HEK293 (cell line): ENCODE measurements at regions not wholly inside any gene's neighbourhood (a gene's known extent, or its start where the extent isn't known, plus 50 kb on each side); places are given as distances from the start of the nearest gene placed in this dataset.

Source experiments
- CTCF ChIA-PET: fragments of 350-600 bp; formaldehyde crosslinking; extraction: SDS; loops from one replicate; lab custom pipeline; 2021; ENCODE audit warnings: antibody characterized with exemption; lab: Yijun Ruan, JAX
- POLR2A ChIA-PET: fragments of 300-600 bp; formaldehyde crosslinking; extraction: SDS; loops from one replicate; lab custom pipeline; 2020; ENCODE audit warnings: antibody characterized with exemption, inconsistent platforms; lab: Yijun Ruan, JAX
- H3K27ac ChIP-seq: fragments of 200-500 bp; sonication (Bioruptor generic); 2 replicates; pipeline ENCODE4 v1.5.1; 2014; ENCODE audit warnings: low read depth, low read length, control low read depth, inconsistent platforms; ENCODE audit errors: extremely low read depth
- H3K36me3 ChIP-seq, 2 experiments: fragments of 200-500 bp in 1 of 2; sonication (Bioruptor generic) in 1 of 2; 1 replicate in 1 of 2; 2 replicates in 1 of 2; pipeline ENCODE4 v1.5.1; 2014 to 2017; ENCODE audit warnings: inconsistent platforms in 2 of 2, low read length in 2 of 2; ENCODE audit not compliant: control insufficient read depth in 2 of 2, insufficient read depth in 1 of 2
- H3K4me1 ChIP-seq: fragments of 200-500 bp; sonication (Bioruptor generic); 2 replicates; pipeline ENCODE4 v1.5.1; 2014; ENCODE audit warnings: mild to moderate bottlenecking, low read length, inconsistent platforms; ENCODE audit not compliant: control insufficient read depth, insufficient read depth
- H3K4me3 ChIP-seq: 2 replicates; pipeline ENCODE4 v1.5.1; 2011; ENCODE audit warnings: low read depth, mild to moderate bottlenecking, control low read depth, low read length, moderate library complexity
- H3K9me3 ChIP-seq: fragments of 200-500 bp; sonication (Bioruptor generic); 2 replicates; pipeline ENCODE4 v1.5.1; 2014; ENCODE audit warnings: low read depth, low read length, inconsistent platforms; ENCODE audit not compliant: control insufficient read depth, insufficient read depth
- AEBP2 ChIP-seq: fragments of 450-650 bp; formaldehyde crosslinking; IDR thresholded peaks from 2 replicates; pipeline ENCODE4 v1.5.1; 2016; ENCODE audit warnings: missing biosample characterization, missing genetic modification characterization, borderline replicate concordance
- EGR2 ChIP-seq: fragments of 450-650 bp; formaldehyde crosslinking; IDR thresholded peaks from 2 replicates; pipeline ENCODE4 v1.5.1; 2016; ENCODE audit warnings: low read depth, missing biosample characterization, missing genetic modification characterization
- HOXC10 ChIP-seq: sonication (generic); formaldehyde crosslinking; IDR thresholded peaks from 2 replicates; pipeline ENCODE4 v1.8.1; 2023; ENCODE audit warnings: mild to moderate bottlenecking, missing genetic modification reagents
- IKZF3 ChIP-seq: fragments of 450-650 bp; IDR thresholded peaks from 2 replicates; pipeline ENCODE4 v1.5.0; 2018; ENCODE audit warnings: missing biosample characterization, mild to moderate bottlenecking, missing genetic modification characterization, moderate library complexity
- KLF9 ChIP-seq: fragments of 450-650 bp; formaldehyde crosslinking; IDR thresholded peaks from 2 replicates; pipeline ENCODE4 v1.5.1; 2016; ENCODE audit warnings: missing biosample characterization, missing genetic modification characterization, low read depth
- PATZ1 ChIP-seq: fragments of 450-650 bp; formaldehyde crosslinking; IDR thresholded peaks from 2 replicates; pipeline ENCODE4 v1.5.1; 2016; ENCODE audit warnings: missing biosample characterization, missing genetic modification characterization
- RBAK ChIP-seq: fragments of 450-650 bp; formaldehyde crosslinking; IDR thresholded peaks from 2 replicates; pipeline ENCODE4 v1.5.1; 2016; ENCODE audit warnings: missing biosample characterization, missing genetic modification characterization
- SP2 ChIP-seq: fragments of 450-650 bp; formaldehyde crosslinking; IDR thresholded peaks from 2 replicates; pipeline ENCODE4 v1.5.1; 2016; ENCODE audit warnings: missing biosample characterization, missing genetic modification characterization
- ZBTB8A ChIP-seq: fragments of 450-650 bp; formaldehyde crosslinking; IDR thresholded peaks from 2 replicates; pipeline ENCODE4 v1.5.1; 2016; ENCODE audit warnings: missing biosample characterization, missing genetic modification characterization
- ZFHX2 ChIP-seq: fragments of 450-650 bp; formaldehyde crosslinking; conservative IDR thresholded peaks from 2 replicates; pipeline ENCODE4 v1.5.1; 2016; ENCODE audit warnings: missing biosample characterization, missing genetic modification characterization
- ZNF433 ChIP-seq: fragments of 450-650 bp; formaldehyde crosslinking; IDR thresholded peaks from 2 replicates; pipeline ENCODE4 v1.5.1; 2016; ENCODE audit warnings: missing biosample characterization, missing genetic modification characterization, low read depth
- ZNF629 ChIP-seq: fragments of 450-650 bp; formaldehyde crosslinking; IDR thresholded peaks from 2 replicates; pipeline ENCODE4 v1.5.1; 2017; ENCODE audit warnings: missing biosample characterization, missing genetic modification characterization
- ZNF654 ChIP-seq: fragments of 450-650 bp; formaldehyde crosslinking; IDR thresholded peaks from 2 replicates; pipeline ENCODE4 v1.5.1; 2016; ENCODE audit warnings: low read depth, missing biosample characterization, missing genetic modification characterization
- ZNF777 ChIP-seq: fragments of 450-650 bp; formaldehyde crosslinking; IDR thresholded peaks from 2 replicates; pipeline ENCODE4 v1.5.1; 2017; ENCODE audit warnings: missing biosample characterization, missing genetic modification characterization, borderline replicate concordance
- ZNF791 ChIP-seq: fragments of 450-650 bp; formaldehyde crosslinking; IDR thresholded peaks from 2 replicates; pipeline ENCODE4 v1.5.1; 2016; ENCODE audit warnings: missing biosample characterization, missing genetic modification characterization

DNA sequence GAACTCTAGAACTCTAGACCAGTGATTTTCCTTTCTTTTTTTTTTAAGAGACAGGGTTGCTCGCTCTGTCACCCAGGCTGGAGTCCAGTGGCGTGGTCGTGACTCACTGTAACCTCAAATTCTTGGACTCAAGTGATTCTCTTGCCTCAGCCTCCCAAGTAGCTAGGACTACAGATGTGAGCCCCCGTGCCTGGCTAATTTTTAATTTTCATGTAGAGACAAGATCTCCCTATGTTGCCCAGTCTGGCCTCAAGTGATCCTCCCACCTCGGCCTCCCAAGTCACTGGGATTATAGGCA lies 359.6 kb downstream of the SHQ1 start:
- H3K36me3 ChIP-seq = no peaks in the 10 kb centered on the region
- ChIA-PET CTCF (no interaction called here), POLR2A (no interaction called here)
- TF ChIP-seq ZNF433 (tag by site-specific recombination) (no peak), HOXC10 (no peak), ZNF777 (tag by site-specific recombination) (no peak), ZNF654 (tag by site-specific recombination) (no peak)
- H3K27ac ChIP-seq = no peak overlapping the region
- no peaks in the 10 kb centered on the region for H3K9me3 ChIP-seq
- H3K4me1 ChIP-seq = no peaks in the 10 kb centered on the region
- H3K4me3 ChIP-seq = no peak overlapping the region

GRCh38 chr3:72487946-72488737 lies 360.1 kb downstream of the SHQ1 start:
- ChIA-PET CTCF (no interaction called here), POLR2A (no interaction called here)
- H3K4me3 ChIP-seq = no peak overlapping the region
- TF ChIP-seq AEBP2 (tag by site-specific recombination) (no peak), ZNF791 (tag by site-specific recombination) (no peak), ZNF629 (tag by site-specific recombination) (no peak), IKZF3 (no peak), ZBTB8A (tag by site-specific recombination) (no peak), RBAK (tag by site-specific recombination) (no peak)
- no peaks in the 10 kb centered on the region for H3K4me1 ChIP-seq
- no peaks in the 10 kb centered on the region for H3K9me3 ChIP-seq
- no peak overlapping the region for H3K27ac ChIP-seq
- H3K36me3 ChIP-seq = no peaks in the 10 kb centered on the region

DNA sequence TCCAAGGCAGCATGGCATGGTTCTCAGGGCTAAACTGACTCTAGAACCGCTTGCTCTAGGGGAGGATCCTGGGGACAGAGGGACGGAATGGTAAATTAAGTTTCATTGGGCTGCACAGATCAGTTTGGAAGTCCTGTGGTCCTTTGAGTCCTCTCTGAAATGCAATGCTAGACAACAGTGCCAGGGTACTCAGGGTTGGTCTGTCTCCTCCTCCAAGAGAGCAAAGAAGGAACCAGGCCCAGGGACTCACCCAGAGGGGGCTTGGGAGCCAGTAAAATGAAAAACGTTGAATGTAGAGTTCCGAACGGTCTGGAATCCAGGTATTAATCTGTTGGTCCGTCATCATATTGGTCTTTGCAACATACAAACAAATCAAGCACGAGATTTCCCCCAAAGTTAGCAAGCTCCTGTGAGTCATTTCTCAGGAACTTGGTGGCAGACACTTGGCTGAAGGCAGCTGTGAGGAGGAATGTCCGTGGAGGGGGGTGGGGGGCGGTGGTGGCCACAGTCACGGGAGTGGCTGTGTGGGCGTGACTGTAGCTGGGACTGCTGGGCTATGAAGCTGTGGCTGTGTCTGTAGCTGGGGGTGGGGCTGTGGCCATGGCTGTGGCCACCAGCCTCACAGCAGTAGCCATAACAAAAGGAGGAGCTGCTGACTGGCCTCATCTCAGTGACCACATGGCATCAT lies 361.0 kb downstream of the SHQ1 start:
- POLR2A ChIA-PET = interaction anchor here (0.6 kb wide), 2 partner anchors 43 to 57 kb away, joined by 4 to 5 read pairs; no protein-coding TSS in a partner anchor
- H3K36me3 ChIP-seq = no peaks in the 10 kb centered on the region
- H3K4me1 ChIP-seq = no peaks in the 10 kb centered on the region; the same call in 1 of the 2 replicates
- TF ChIP-seq EGR2 (tag by site-specific recombination) (peak; percentile 47; the same call in 1 of the 2 replicates), KLF9 (peak; percentile 23; the same call in 1 of the 2 replicates), PATZ1 (tag by site-specific recombination) (0 out of 2 replicates have a peak, but pooled peaks have one; percentile 22), SP2 (tag by site-specific recombination) (no peak), ZFHX2 (tag by site-specific recombination) (peak; percentile 55)
- TF ChIP-seq, all 188 proteins: peak for 4
- Histone ChIP-seq H3K9me3 (no peaks in the 10 kb centered on the region), H3K4me3 (no peak overlapping the region), H3K27ac (no peak overlapping the region)
- CTCF ChIA-PET = no interaction called here
